ENCODE measurements at regions not wholly inside any gene's neighbourhood (a gene's known extent, or its start where the extent isn't known, plus 50 kb on each side); places are given as distances from the start of the nearest gene placed in this dataset.

- DNase-seq (ENCODE audit: extremely low read depth, low read depth): no peak
- H3K4me3 ChIP-seq (replicated peaks; ENCODE audit: low read depth, low read length): no peak overlapping the region
- TF ChIP-seq CTCF (IDR thresholded peaks at IDR 0.05; ENCODE audit: low read depth, low read length, missing control alignments): no peak
Observed at GRCh38 chr13:106990594-106990993, 422.7 kb upstream of the ARGLU1 start.

GRCh38 chr13:106989876-106990275, 421.9 kb upstream of the ARGLU1 start:
- no peak for DNase-seq (ENCODE audit: extremely low read depth, low read depth)
- H3K4me3 ChIP-seq (replicated peaks; ENCODE audit: low read depth, low read length): no peak overlapping the region
- TF ChIP-seq CTCF (IDR thresholded peaks at IDR 0.05; ENCODE audit: low read depth, low read length, missing control alignments): no peak

GRCh38 chr13:106987427-106987785, 419.5 kb upstream of the ARGLU1 start:
- no peak for TF ChIP-seq CTCF (IDR thresholded peaks at IDR 0.05; ENCODE audit: low read depth, low read length, missing control alignments)
- DNase-seq (ENCODE audit: extremely low read depth, low read depth): no peak
- no peak overlapping the region for H3K4me3 ChIP-seq (replicated peaks; ENCODE audit: low read depth, low read length)

GRCh38 chr13:106986687-106987426, 418.9 kb upstream of the ARGLU1 start:
- no peak for TF ChIP-seq CTCF (IDR thresholded peaks at IDR 0.05; ENCODE audit: low read depth, low read length, missing control alignments)
- no peak for DNase-seq (ENCODE audit: extremely low read depth, low read depth)
- no peak overlapping the region for H3K4me3 ChIP-seq (replicated peaks; ENCODE audit: low read depth, low read length)

GRCh38 chr13:106986033-106986484, 418.1 kb upstream of the ARGLU1 start:
- H3K4me3 ChIP-seq (replicated peaks; ENCODE audit: low read depth, low read length): no peak overlapping the region
- DNase-seq (ENCODE audit: extremely low read depth, low read depth): no peak
- TF ChIP-seq CTCF (IDR thresholded peaks at IDR 0.05; ENCODE audit: low read depth, low read length, missing control alignments): no peak

GRCh38 chr13:106985481-106985880, 417.5 kb upstream of the ARGLU1 start:
- no peak for TF ChIP-seq CTCF (IDR thresholded peaks at IDR 0.05; ENCODE audit: low read depth, low read length, missing control alignments)
- H3K4me3 ChIP-seq (replicated peaks; ENCODE audit: low read depth, low read length): no peak overlapping the region
- no peak for DNase-seq (ENCODE audit: extremely low read depth, low read depth)

- TF ChIP-seq CTCF (IDR thresholded peaks at IDR 0.05; ENCODE audit: low read depth, low read length, missing control alignments): no peak
- no peak for DNase-seq (ENCODE audit: extremely low read depth, low read depth)
- H3K4me3 ChIP-seq (replicated peaks; ENCODE audit: low read depth, low read length): no peak overlapping the region
Observed at GRCh38 chr13:106981051-106981450, 413.1 kb upstream of the ARGLU1 start.
